ENCODE measurements at regions not wholly inside any gene's neighbourhood (a gene's known extent, or its start where the extent isn't known, plus 50 kb on each side); places are given as distances from the start of the nearest gene placed in this dataset.

DNA sequence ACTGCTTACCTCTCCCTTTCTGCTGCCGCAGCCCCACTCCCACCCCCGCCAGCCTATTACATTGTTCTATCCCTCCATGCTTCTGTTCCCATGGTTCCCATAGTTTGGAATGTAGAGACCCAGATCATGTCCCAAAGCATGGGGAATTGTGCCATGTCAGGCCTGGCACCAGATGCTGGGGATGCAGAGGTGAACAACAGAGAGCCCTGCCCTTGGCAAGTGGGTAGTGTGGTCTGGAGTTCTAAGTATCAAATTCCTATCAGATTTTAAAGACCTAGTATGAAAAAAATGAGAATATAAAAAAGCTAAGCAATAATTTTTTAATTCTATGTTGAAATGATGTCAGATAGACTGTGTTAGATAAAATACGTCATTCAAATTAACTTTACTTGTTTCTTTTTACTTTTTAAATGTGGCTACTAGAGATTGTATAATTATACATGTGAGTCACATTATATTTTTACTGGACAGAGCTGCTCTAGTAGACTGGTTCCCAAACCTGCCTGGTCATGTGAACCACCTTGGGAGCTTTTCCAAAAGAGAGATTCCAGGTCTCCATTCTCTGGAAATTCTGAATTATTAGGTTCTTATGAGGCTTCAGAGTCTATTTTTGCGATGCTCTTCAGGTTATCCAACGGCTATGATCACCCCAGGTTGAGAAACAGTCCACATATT lies 113.0 kb upstream of the DAB1 start:
- H3K36me3 ChIP-seq (ENCODE audit: control insufficient read depth in 1 of 2, insufficient read depth in 2 of 2, low read length in 2 of 2): no peaks in the 10 kb centered on the region
- POLR2A ChIA-PET: no interaction called here
- intact Hi-C loops (cut with micrococcal nuclease): no loop called here
- DNase-seq (ENCODE audit: low read depth, low spot score) (no peak), ATAC-seq (no peak)
- RAD21 ChIA-PET (ENCODE audit: low non-redundant PET in 1 of 2, low total read pairs in 2 of 2, uncharacterized antibody in 2 of 2, unreplicated experiment in 2 of 2): no interaction called here
- no peak overlapping the region for H2AFZ ChIP-seq (ENCODE audit: low read depth, low read length, poor library complexity, severe bottlenecking)
- no peaks in the 10 kb centered on the region for H4K20me1 ChIP-seq (ENCODE audit: insufficient read depth)
- no peaks in the 10 kb centered on the region for H3K9me2 ChIP-seq (ENCODE audit: insufficient read depth)
- no peaks in the 10 kb centered on the region for H3K27me3 ChIP-seq (ENCODE audit: insufficient read depth, low read length)
- H3K4me1 ChIP-seq (ENCODE audit: control insufficient read depth in 1 of 2, insufficient read depth in 2 of 2, low read length in 2 of 2): no peaks in the 10 kb centered on the region
- CTCF ChIA-PET: no interaction called here
- H3K4me2 ChIP-seq (ENCODE audit: low read length): no peak overlapping the region
- H3K9me3 ChIP-seq (ENCODE audit: control insufficient read depth in 1 of 2, insufficient read depth in 1 of 2, low read depth in 1 of 2, low read length in 2 of 2): no peaks in the 10 kb centered on the region
- TF ChIP-seq, protein P1, sequence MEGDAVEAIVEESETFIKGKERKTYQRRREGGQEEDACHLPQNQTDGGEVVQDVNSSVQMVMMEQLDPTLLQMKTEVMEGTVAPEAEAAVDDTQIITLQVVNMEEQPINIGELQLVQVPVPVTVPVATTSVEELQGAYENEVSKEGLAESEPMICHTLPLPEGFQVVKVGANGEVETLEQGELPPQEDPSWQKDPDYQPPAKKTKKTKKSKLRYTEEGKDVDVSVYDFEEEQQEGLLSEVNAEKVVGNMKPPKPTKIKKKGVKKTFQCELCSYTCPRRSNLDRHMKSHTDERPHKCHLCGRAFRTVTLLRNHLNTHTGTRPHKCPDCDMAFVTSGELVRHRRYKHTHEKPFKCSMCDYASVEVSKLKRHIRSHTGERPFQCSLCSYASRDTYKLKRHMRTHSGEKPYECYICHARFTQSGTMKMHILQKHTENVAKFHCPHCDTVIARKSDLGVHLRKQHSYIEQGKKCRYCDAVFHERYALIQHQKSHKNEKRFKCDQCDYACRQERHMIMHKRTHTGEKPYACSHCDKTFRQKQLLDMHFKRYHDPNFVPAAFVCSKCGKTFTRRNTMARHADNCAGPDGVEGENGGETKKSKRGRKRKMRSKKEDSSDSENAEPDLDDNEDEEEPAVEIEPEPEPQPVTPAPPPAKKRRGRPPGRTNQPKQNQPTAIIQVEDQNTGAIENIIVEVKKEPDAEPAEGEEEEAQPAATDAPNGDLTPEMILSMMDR (IDR thresholded peaks at IDR 0.05 in 2 of 3, conservative IDR thresholded peaks at IDR 0.05 in 1 of 3; ENCODE audit: borderline replicate concordance in 1 of 3, insufficient read depth in 1 of 3, low read depth in 2 of 3, low read length in 2 of 3): no peak
- TF ChIP-seq, protein P2, sequence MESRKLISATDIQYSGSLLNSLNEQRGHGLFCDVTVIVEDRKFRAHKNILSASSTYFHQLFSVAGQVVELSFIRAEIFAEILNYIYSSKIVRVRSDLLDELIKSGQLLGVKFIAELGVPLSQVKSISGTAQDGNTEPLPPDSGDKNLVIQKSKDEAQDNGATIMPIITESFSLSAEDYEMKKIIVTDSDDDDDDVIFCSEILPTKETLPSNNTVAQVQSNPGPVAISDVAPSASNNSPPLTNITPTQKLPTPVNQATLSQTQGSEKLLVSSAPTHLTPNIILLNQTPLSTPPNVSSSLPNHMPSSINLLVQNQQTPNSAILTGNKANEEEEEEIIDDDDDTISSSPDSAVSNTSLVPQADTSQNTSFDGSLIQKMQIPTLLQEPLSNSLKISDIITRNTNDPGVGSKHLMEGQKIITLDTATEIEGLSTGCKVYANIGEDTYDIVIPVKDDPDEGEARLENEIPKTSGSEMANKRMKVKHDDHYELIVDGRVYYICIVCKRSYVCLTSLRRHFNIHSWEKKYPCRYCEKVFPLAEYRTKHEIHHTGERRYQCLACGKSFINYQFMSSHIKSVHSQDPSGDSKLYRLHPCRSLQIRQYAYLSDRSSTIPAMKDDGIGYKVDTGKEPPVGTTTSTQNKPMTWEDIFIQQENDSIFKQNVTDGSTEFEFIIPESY (IDR thresholded peaks at IDR 0.05; ENCODE audit: extremely low read depth, insufficient replicate concordance, low read length): no peak
- TF ChIP-seq TCF7L2 (IDR thresholded peaks at IDR 0.05; ENCODE audit: borderline replicate concordance, extremely low read depth, insufficient read depth, insufficient read length) (no peak), YY1 (IDR thresholded peaks at IDR 0.05; ENCODE audit: extremely low read depth, insufficient replicate concordance, low read depth, low read length) (no peak), POLR2AphosphoS5 (IDR thresholded peaks at IDR 0.05; ENCODE audit: low read depth, low read length) (no peak), SP1 (IDR thresholded peaks at IDR 0.05; ENCODE audit: low read depth) (no peak), EZH2 (IDR thresholded peaks at IDR 0.05) (no peak), FOSL1 (IDR thresholded peaks at IDR 0.05; ENCODE audit: low read depth) (no peak), ELF1 (IDR thresholded peaks at IDR 0.05; ENCODE audit: borderline replicate concordance, low read depth) (no peak), SRF (IDR thresholded peaks at IDR 0.05; ENCODE audit: low read depth) (no peak), EZH2phosphoT487 (IDR thresholded peaks at IDR 0.05; ENCODE audit: borderline replicate concordance) (no peak), CBX3 (IDR thresholded peaks at IDR 0.05; ENCODE audit: low read depth) (no peak), SIN3A (IDR thresholded peaks at IDR 0.05; ENCODE audit: low read depth) (no peak), ZFX (IDR thresholded peaks at IDR 0.05) (no peak)
- TF ChIP-seq, protein P3, sequence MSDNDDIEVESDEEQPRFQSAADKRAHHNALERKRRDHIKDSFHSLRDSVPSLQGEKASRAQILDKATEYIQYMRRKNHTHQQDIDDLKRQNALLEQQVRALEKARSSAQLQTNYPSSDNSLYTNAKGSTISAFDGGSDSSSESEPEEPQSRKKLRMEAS (IDR thresholded peaks at IDR 0.05): no peak
- no peak overlapping the region for H3K27ac ChIP-seq (ENCODE audit: low read depth, low read length)
- no peaks in the 10 kb centered on the region for H3K79me2 ChIP-seq (ENCODE audit: insufficient read depth, low read length)
- no TSS peak for BruUV-seq (replicated peaks)
- H3K4me3 ChIP-seq (replicated peaks in 1 of 2; ENCODE audit: low read depth in 1 of 2, low read length in 2 of 2): no peak overlapping the region
- H3K9ac ChIP-seq (ENCODE audit: low read length): no peak overlapping the region
